Right lobe of liver (tissue), 4 donors: ENCODE measurements at regions not wholly inside any gene's neighbourhood (a gene's known extent, or its start where the extent isn't known, plus 50 kb on each side); places are given as distances from the start of the nearest gene placed in this dataset.

ENCODE experiments used
- CTCF ChIP-seq, 4 donors: fragments of 200-600 bp in 3 of 4; fragments of 450-650 bp in 1 of 4; IDR thresholded peaks; one replicate each; pipeline versions ENCODE4 v1.5.1 to v1.8.0; 2016 to 2022; ENCODE audit warnings: antibody characterized with exemption in 4 of 4, mild to moderate bottlenecking in 2 of 4
- POLR2A ChIP-seq: fragments of 450-650 bp; IDR thresholded peaks from one replicate; pipeline ENCODE4 v1.6.1; 2017; ENCODE audit warnings: antibody characterized with exemption, mild to moderate bottlenecking
- donor health status: DM: no; HTN: no; CAD: no.
- donor health status: DM: no; HTN: no; CAD: no.
- donor health status: DM: no; HTN: yes; CAD: no.

- TF ChIP-seq CTCF (IDR thresholded peaks at IDR 0.05): no peak
- TF ChIP-seq POLR2A: no peak
These were observed 74.4 kb downstream of the ARHGAP35 start for GRCh38 chr19:46935066-46935663.
